ENCODE measurements at regions not wholly inside any gene's neighbourhood (a gene's known extent, or its start where the extent isn't known, plus 50 kb on each side); places are given as distances from the start of the nearest gene placed in this dataset.
"Not testable (repeated sequence)": the region's sequence is repeated elsewhere in the genome, so short reads cannot be mapped to it uniquely, and the experiment has no call there.

DNA sequence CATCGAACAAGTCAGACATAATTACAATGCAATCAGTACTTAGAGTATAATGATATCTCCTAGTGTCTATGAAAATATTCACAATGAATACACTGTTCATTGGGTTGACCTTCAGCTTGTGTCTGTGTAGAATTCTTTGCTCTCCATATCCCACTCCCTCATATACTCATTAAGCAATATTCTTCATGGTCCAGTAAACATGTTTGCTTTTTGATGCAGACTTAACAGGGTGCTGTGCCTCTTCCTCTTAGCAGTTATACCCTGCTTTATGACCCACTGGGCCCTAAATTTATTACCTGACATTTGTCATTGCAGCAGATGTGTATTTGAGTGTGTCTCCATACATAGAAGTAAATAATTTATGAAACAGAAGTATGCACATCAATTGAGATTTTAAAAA, 352.5 kb upstream of the CCDC179 start:
- Histone ChIP-seq H3K36me3 (ENCODE audit: low read depth) (no peaks in the 10 kb centered on the region), H3K4me2 (no peak overlapping the region), H3K9me3 (ENCODE audit: insufficient read depth, low read depth) (no peaks in the 10 kb centered on the region), H2AFZ (no peak overlapping the region), H3K4me1 (replicated peaks; ENCODE audit: insufficient read depth) (no peaks in the 10 kb centered on the region), H3K27me3 (ENCODE audit: insufficient read depth, low read depth) (no peaks in the 10 kb centered on the region), H3K4me3 (no peak overlapping the region), H3F3A (ENCODE audit: insufficient read depth, low read depth) (no peaks in the 10 kb centered on the region), H3K9me2 (ENCODE audit: insufficient read depth) (no peaks in the 10 kb centered on the region), H4K20me1 (ENCODE audit: insufficient read depth) (no peaks in the 10 kb centered on the region), H3K79me2 (ENCODE audit: low read depth) (no peaks in the 10 kb centered on the region), H3K27ac (no peak overlapping the region)
- no peak for DNase-seq
- BruUV-seq (replicated peaks), result no TSS peak
- ChIA-PET POLR2A (ENCODE audit: unreplicated experiment) (no interaction called here), CTCF (no interaction called here)
- TF ChIP-seq EZH2 (IDR thresholded peaks at IDR 0.05; ENCODE audit: low read depth), result no peak
- TF ChIP-seq, protein P1, sequence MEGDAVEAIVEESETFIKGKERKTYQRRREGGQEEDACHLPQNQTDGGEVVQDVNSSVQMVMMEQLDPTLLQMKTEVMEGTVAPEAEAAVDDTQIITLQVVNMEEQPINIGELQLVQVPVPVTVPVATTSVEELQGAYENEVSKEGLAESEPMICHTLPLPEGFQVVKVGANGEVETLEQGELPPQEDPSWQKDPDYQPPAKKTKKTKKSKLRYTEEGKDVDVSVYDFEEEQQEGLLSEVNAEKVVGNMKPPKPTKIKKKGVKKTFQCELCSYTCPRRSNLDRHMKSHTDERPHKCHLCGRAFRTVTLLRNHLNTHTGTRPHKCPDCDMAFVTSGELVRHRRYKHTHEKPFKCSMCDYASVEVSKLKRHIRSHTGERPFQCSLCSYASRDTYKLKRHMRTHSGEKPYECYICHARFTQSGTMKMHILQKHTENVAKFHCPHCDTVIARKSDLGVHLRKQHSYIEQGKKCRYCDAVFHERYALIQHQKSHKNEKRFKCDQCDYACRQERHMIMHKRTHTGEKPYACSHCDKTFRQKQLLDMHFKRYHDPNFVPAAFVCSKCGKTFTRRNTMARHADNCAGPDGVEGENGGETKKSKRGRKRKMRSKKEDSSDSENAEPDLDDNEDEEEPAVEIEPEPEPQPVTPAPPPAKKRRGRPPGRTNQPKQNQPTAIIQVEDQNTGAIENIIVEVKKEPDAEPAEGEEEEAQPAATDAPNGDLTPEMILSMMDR (conservative IDR thresholded peaks at IDR 0.05), result no peak
- intact Hi-C loops (cut with micrococcal nuclease; ENCODE audit: unreplicated experiment), result no loop called here

GRCh38 chr11:23217072-23217471, 356.8 kb upstream of the CCDC179 start:
- no TSS peak for BruUV-seq (replicated peaks)

DNA sequence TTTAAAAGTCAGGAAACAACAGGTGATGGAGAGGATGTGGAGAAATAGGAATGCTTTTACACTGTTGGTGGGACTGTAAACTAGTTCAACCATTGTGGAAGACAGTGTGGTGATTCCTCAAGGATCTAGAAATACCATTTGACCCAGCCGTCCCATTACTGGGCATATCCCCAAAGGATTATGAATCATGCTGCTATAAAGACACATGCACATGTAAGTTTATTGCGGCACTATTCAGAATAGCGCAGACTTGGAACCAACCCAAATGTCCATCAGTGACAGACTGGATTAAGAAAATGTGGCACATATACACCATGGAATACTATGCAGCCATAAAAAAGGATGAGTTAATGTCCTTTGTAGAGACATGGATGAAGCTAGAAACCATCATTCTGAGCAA, 359.8 kb upstream of the CCDC179 start:
- CTCF ChIA-PET; H3K27ac ChIP-seq; H3K4me2 ChIP-seq; H3K4me3 ChIP-seq; intact Hi-C loops (cut with micrococcal nuclease; ENCODE audit: unreplicated experiment); H3K79me2 ChIP-seq (ENCODE audit: low read depth); DNase-seq; H3K27me3 ChIP-seq (ENCODE audit: insufficient read depth, low read depth); H3K9me2 ChIP-seq (ENCODE audit: insufficient read depth); H4K20me1 ChIP-seq (ENCODE audit: insufficient read depth); H3F3A ChIP-seq (ENCODE audit: insufficient read depth, low read depth); H3K36me3 ChIP-seq (ENCODE audit: low read depth); H3K9me3 ChIP-seq (ENCODE audit: insufficient read depth, low read depth); POLR2A ChIA-PET (ENCODE audit: unreplicated experiment); H2AFZ ChIP-seq; H3K4me1 ChIP-seq (replicated peaks; ENCODE audit: insufficient read depth); BruUV-seq (replicated peaks): not testable (repeated sequence)

More at GRCh38 chr11:23217072-23217471, 356.8 kb upstream of the CCDC179 start:
- Histone ChIP-seq H3K4me1 (replicated peaks; ENCODE audit: insufficient read depth) (no peaks in the 10 kb centered on the region), H3K9me2 (ENCODE audit: insufficient read depth) (no peaks in the 10 kb centered on the region), H3K36me3 (ENCODE audit: low read depth) (no peaks in the 10 kb centered on the region), H3K4me3 (no peak overlapping the region), H3K27me3 (ENCODE audit: insufficient read depth, low read depth) (no peaks in the 10 kb centered on the region), H3F3A (ENCODE audit: insufficient read depth, low read depth) (no peaks in the 10 kb centered on the region), H3K4me2 (no peak overlapping the region), H3K9me3 (ENCODE audit: insufficient read depth, low read depth) (no peaks in the 10 kb centered on the region), H4K20me1 (ENCODE audit: insufficient read depth) (no peaks in the 10 kb centered on the region), H2AFZ (no peak overlapping the region), H3K27ac (no peak overlapping the region), H3K79me2 (ENCODE audit: low read depth) (no peaks in the 10 kb centered on the region)
- TF ChIP-seq EZH2 (IDR thresholded peaks at IDR 0.05; ENCODE audit: low read depth), result no peak
- TF ChIP-seq, protein P1 (conservative IDR thresholded peaks at IDR 0.05), result no peak
- intact Hi-C loops (cut with micrococcal nuclease; ENCODE audit: unreplicated experiment), result no loop called here
- no peak for DNase-seq
- CTCF ChIA-PET, result no interaction called here
- POLR2A ChIA-PET (ENCODE audit: unreplicated experiment), result no interaction called here

GRCh38 chr11:23221366-23221765, 361.1 kb upstream of the CCDC179 start:
- CTCF ChIA-PET, result no interaction called here
- Histone ChIP-seq H3F3A (ENCODE audit: insufficient read depth, low read depth) (no peaks in the 10 kb centered on the region), H3K9me3 (ENCODE audit: insufficient read depth, low read depth) (no peaks in the 10 kb centered on the region), H3K27ac (no peak overlapping the region), H3K27me3 (ENCODE audit: insufficient read depth, low read depth) (no peaks in the 10 kb centered on the region), H3K4me3 (no peak overlapping the region), H2AFZ (no peak overlapping the region), H3K4me1 (replicated peaks; ENCODE audit: insufficient read depth) (no peaks in the 10 kb centered on the region), H3K4me2 (no peak overlapping the region), H3K9me2 (ENCODE audit: insufficient read depth) (no peaks in the 10 kb centered on the region), H4K20me1 (ENCODE audit: insufficient read depth) (no peaks in the 10 kb centered on the region), H3K36me3 (ENCODE audit: low read depth) (no peaks in the 10 kb centered on the region), H3K79me2 (ENCODE audit: low read depth) (no peaks in the 10 kb centered on the region)
- TF ChIP-seq, protein P1 (conservative IDR thresholded peaks at IDR 0.05), result no peak
- no peak for TF ChIP-seq EZH2 (IDR thresholded peaks at IDR 0.05; ENCODE audit: low read depth)
- no peak for DNase-seq
- intact Hi-C loops (cut with micrococcal nuclease; ENCODE audit: unreplicated experiment), result no loop called here
- BruUV-seq (replicated peaks), result no TSS peak
- POLR2A ChIA-PET (ENCODE audit: unreplicated experiment), result no interaction called here

Data from PC-9 (cell line).